Gastroesophageal sphincter (tissue), 4 donors: ENCODE measurements at regions not wholly inside any gene's neighbourhood (a gene's known extent, or its start where the extent isn't known, plus 50 kb on each side); places are given as distances from the start of the nearest gene placed in this dataset.
A peak's percentile ranks its signal among the peaks of the same experiment; 100 is the strongest.

Experiments used
- ATAC-seq: fragments of 150-250 bp; one replicate; pipeline ENCODE4 v1.9.1; 2016; ENCODE audit warnings: mild to moderate bottlenecking, moderate library complexity
- H3K27ac ChIP-seq, 4 donors: fragments of 200-600 bp; sonication (generic) in 3 of 4; 1 replicate in 3 of 4; 2 replicates in 1 of 4; pipeline ENCODE4 v1.5.1; 2016 to 2019
- H3K27me3 ChIP-seq: fragments of 200-600 bp; sonication (generic); one replicate; pipeline ENCODE4 v1.5.1; 2019
- H3K36me3 ChIP-seq, 2 donors: fragments of 200-600 bp; sonication (generic); one replicate each; pipeline ENCODE4 v1.5.1; 2019; ENCODE audit warnings: control low read depth in 1 of 2
- H3K4me1 ChIP-seq, 3 donors: fragments of 200-600 bp; sonication (generic); 1 replicate in 2 of 3; 2 replicates in 1 of 3; pipeline ENCODE4 v1.5.1; 2016 to 2019; ENCODE audit warnings: control low read depth in 2 of 3
- H3K4me3 ChIP-seq, 2 donors: fragments of 200-600 bp; sonication (generic); one replicate each; pipeline ENCODE4 v1.5.1; 2019; ENCODE audit warnings: mild to moderate bottlenecking in 1 of 2, moderate library complexity in 1 of 2
- H3K9me3 ChIP-seq, 3 donors: fragments of 200-600 bp; sonication (generic); one replicate each; pipeline ENCODE4 v1.5.1; 2017 to 2019; ENCODE audit warnings: control low read depth in 2 of 3
- CTCF ChIP-seq, 4 experiments: fragments of 200-600 bp in 2 of 4; fragments of 450-650 bp in 2 of 4; sonication (generic) in 1 of 4; IDR thresholded peaks; one replicate each; pipeline ENCODE4 v1.5.1; 2017 to 2019; ENCODE audit warnings: antibody characterized with exemption in 4 of 4, mild to moderate bottlenecking in 2 of 4, moderate library complexity in 2 of 4
- EP300 ChIP-seq: sonication (generic); formaldehyde crosslinking; IDR thresholded peaks from one replicate; pipeline ENCODE4 v1.6.1; 2017; ENCODE audit warnings: antibody characterized with exemption, mild to moderate bottlenecking
- POLR2A ChIP-seq, 2 donors: fragments of 450-650 bp; IDR thresholded peaks; one replicate each; pipeline ENCODE4 v1.6.1; 2017; ENCODE audit warnings: antibody characterized with exemption in 2 of 2, mild to moderate bottlenecking in 2 of 2, moderate library complexity in 1 of 2
- POLR2AphosphoS5 ChIP-seq: sonication (generic); formaldehyde crosslinking; IDR thresholded peaks from one replicate; pipeline ENCODE4 v1.6.1; 2017; ENCODE audit warnings: antibody characterized with exemption
- WGBS, 2 donors: methylation state at CpG; one replicate each; pipeline ENCODE4 v1.1.5; 2018; ENCODE audit warnings: low coverage in 1 of 2; 5-methylcytosine and 5-hydroxymethylcytosine counted together

DNA sequence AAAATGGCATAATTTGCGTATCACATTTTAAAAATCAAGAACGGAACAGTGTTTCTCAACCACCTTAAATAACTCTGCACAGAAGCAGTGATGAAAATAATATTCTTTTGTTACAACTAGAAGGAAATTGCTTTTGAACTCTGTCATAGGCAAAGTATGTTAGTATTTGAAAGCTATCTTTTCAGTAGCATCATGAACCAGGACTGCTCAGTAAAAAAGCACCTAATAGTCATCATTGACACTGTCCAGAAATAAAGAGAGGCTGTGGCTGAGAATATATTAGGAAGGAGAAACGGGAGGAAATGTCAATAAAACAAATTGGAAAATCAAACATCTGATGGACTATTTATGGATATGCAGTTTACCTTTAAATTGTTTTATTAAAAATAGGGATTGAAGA lies 237.2 kb upstream of the AKR1E2 start:
- H3K9me3 ChIP-seq, result no peaks in the 10 kb centered on the region
- no peaks in the 10 kb centered on the region for H3K27me3 ChIP-seq
- ATAC-seq, result no peak
- 61 to 87% methylated on average over 3 of the region's 3 CpGs for WGBS, 2 donors
- peaks cover 0 to 26% (median 0%) of the 10 kb centered on the region in 3 donors for H3K4me1 ChIP-seq
- no peak overlapping the region for H3K4me3 ChIP-seq
- no peak for TF ChIP-seq CTCF (IDR thresholded peaks at IDR 0.05)
- TF ChIP-seq POLR2AphosphoS5, result no peak
- no peaks in the 10 kb centered on the region for H3K36me3 ChIP-seq
- no peak overlapping the region for H3K27ac ChIP-seq

- peak overlapping the region; percentile 64 to 76 (median 69) for H3K27ac ChIP-seq
- 88% methylated on average over 1 of the region's 1 CpG; no CpG with 5 or more reads in 1 of the 2 donors for WGBS, 2 donors
Measured at GRCh38 chr10:4587466-4587865, 238.5 kb upstream of the AKR1E2 start.

GRCh38 chr10:4586776-4587175 lies 239.2 kb upstream of the AKR1E2 start:
- H3K4me1 ChIP-seq, result peaks cover 0 to 26% (median 0%) of the 10 kb centered on the region in 3 donors
- ATAC-seq, result no peak
- no peaks in the 10 kb centered on the region for H3K36me3 ChIP-seq
- H3K4me3 ChIP-seq, result no peak overlapping the region
- WGBS, 2 donors, result 41 to 52% methylated on average over 4 of the region's 4 CpGs
- H3K27me3 ChIP-seq, result no peaks in the 10 kb centered on the region
- TF ChIP-seq EP300, result no peak
- TF ChIP-seq POLR2AphosphoS5, result peak; percentile 56
- no peaks in the 10 kb centered on the region for H3K9me3 ChIP-seq
- H3K27ac ChIP-seq, result peak overlapping the region; percentile 64 to 76 (median 69)

More at GRCh38 chr10:4587466-4587865, 238.5 kb upstream of the AKR1E2 start:
- Histone ChIP-seq H3K27me3 (no peaks in the 10 kb centered on the region), H3K9me3 (no peaks in the 10 kb centered on the region), H3K4me3 (no peak overlapping the region), H3K4me1 (peaks cover 0 to 26% (median 0%) of the 10 kb centered on the region in 3 donors), H3K36me3 (no peaks in the 10 kb centered on the region)
- TF ChIP-seq EP300 (no peak), POLR2AphosphoS5 (no peak), CTCF (IDR thresholded peaks at IDR 0.05) (no peak)
- no peak for ATAC-seq

- no peak overlapping the region for H3K27ac ChIP-seq
- H3K4me1 ChIP-seq, result peaks cover 0 to 9% (median 0%) of the 10 kb centered on the region in 3 donors
- no peak for ATAC-seq
- no peaks in the 10 kb centered on the region for H3K36me3 ChIP-seq
- no peaks in the 10 kb centered on the region for H3K27me3 ChIP-seq
- no peaks in the 10 kb centered on the region for H3K9me3 ChIP-seq
- 81 to 86% methylated on average over 2 to 3 of the region's 3 CpGs for WGBS, 2 donors
- TF ChIP-seq CTCF (IDR thresholded peaks at IDR 0.05) (no peak), EP300 (no peak), POLR2A (IDR thresholded peaks at IDR 0.05) (no peak)
- H3K4me3 ChIP-seq, result no peak overlapping the region
Measured at GRCh38 chr10:4581929-4582328, 244.1 kb upstream of the AKR1E2 start.

- ATAC-seq, result no peak
- no peak overlapping the region for H3K27ac ChIP-seq
- no peaks in the 10 kb centered on the region for H3K27me3 ChIP-seq
- 60 to 70% methylated on average over 1 to 3 of the region's 3 CpGs for WGBS, 2 donors
- no peaks in the 10 kb centered on the region for H3K9me3 ChIP-seq
- H3K4me1 ChIP-seq, result no peaks in the 10 kb centered on the region
- TF ChIP-seq POLR2AphosphoS5 (no peak), CTCF (IDR thresholded peaks at IDR 0.05) (no peak), POLR2A (IDR thresholded peaks at IDR 0.05) (no peak), EP300 (no peak)
- no peaks in the 10 kb centered on the region for H3K36me3 ChIP-seq
- H3K4me3 ChIP-seq, result no peak overlapping the region
Measured at GRCh38 chr10:4579844-4580243, 246.2 kb upstream of the AKR1E2 start.

GRCh38 chr10:4576206-4576605 lies 249.8 kb upstream of the AKR1E2 start:
- no peak for ATAC-seq
- Histone ChIP-seq H3K9me3 (no peaks in the 10 kb centered on the region), H3K27ac (no peak overlapping the region), H3K27me3 (no peaks in the 10 kb centered on the region), H3K4me3 (no peak overlapping the region), H3K36me3 (no peaks in the 10 kb centered on the region), H3K4me1 (no peaks in the 10 kb centered on the region)
- 66 to 91% methylated on average over 3 of the region's 3 CpGs for WGBS, 2 donors
- no peak for TF ChIP-seq POLR2A (IDR thresholded peaks at IDR 0.05)
- no peak for TF ChIP-seq EP300
- TF ChIP-seq CTCF (IDR thresholded peaks at IDR 0.05), result no peak
- TF ChIP-seq POLR2AphosphoS5, result no peak
